GM04504 (cell line): ENCODE measurements at regions not wholly inside any gene's neighbourhood (a gene's known extent, or its start where the extent isn't known, plus 50 kb on each side); places are given as distances from the start of the nearest gene placed in this dataset.
A peak's percentile ranks its signal among the peaks of the same experiment; 100 is the strongest.

Experiments
- DNase-seq: peaks from one replicate; pipeline ENCODE4 v3.0.0-alpha.2; 2012; ENCODE audit warnings: low read depth

- no peak for DNase-seq
Observed at GRCh38 chr2:144213797-144214196, 306.1 kb downstream of the ZEB2 start.

- DNase-seq = no peak
Observed at GRCh38 chr2:144211826-144212225, 308.1 kb downstream of the ZEB2 start.

- DNase-seq = no peak
Observed at GRCh38 chr2:144211065-144211464, 308.9 kb downstream of the ZEB2 start.

- no peak for DNase-seq
Observed at GRCh38 chr2:144210076-144210475, 309.8 kb downstream of the ZEB2 start.

- DNase-seq = no peak
Observed at GRCh38 chr2:144208924-144209323, 311.0 kb downstream of the ZEB2 start.

- no peak for DNase-seq
Observed at GRCh38 chr2:144206019-144206418, 313.9 kb downstream of the ZEB2 start.

- no peak for DNase-seq
Observed at GRCh38 chr2:144201868-144202468, 318.0 kb downstream of the ZEB2 start.

- no peak for DNase-seq
Observed at GRCh38 chr2:144201126-144201525, 318.8 kb downstream of the ZEB2 start.

- no peak for DNase-seq
Observed at GRCh38 chr2:144198116-144198515, 321.8 kb downstream of the ZEB2 start.

- DNase-seq = no peak
Observed at GRCh38 chr2:144194326-144195071, 325.4 kb downstream of the ZEB2 start.

- DNase-seq = no peak
Observed at GRCh38 chr2:144190908-144191605, 328.9 kb downstream of the ZEB2 start.

GRCh38 chr2:144183727-144184126 is 336.2 kb downstream of the ZEB2 start:
- peak; percentile 83 for DNase-seq

GRCh38 chr2:144181001-144181400 is 338.9 kb downstream of the ZEB2 start:
- DNase-seq = no peak

- DNase-seq = no peak
Observed at GRCh38 chr2:144180131-144180530, 339.8 kb downstream of the ZEB2 start.

GRCh38 chr2:144170179-144170578 is 349.7 kb downstream of the ZEB2 start:
- no peak for DNase-seq

GRCh38 chr2:144166743-144167142 is 353.2 kb downstream of the ZEB2 start:
- no peak for DNase-seq

- no peak for DNase-seq
Observed at GRCh38 chr2:144165599-144166250, 354.2 kb downstream of the ZEB2 start.

GRCh38 chr2:144163592-144163991 is 356.3 kb downstream of the ZEB2 start:
- DNase-seq = no peak

- DNase-seq = no peak
Observed at GRCh38 chr2:144162652-144163051, 357.3 kb downstream of the ZEB2 start.

GRCh38 chr2:144161061-144161460 is 358.9 kb downstream of the ZEB2 start:
- DNase-seq = no peak

- no peak for DNase-seq
Observed at GRCh38 chr2:144159240-144159639, 360.7 kb downstream of the ZEB2 start.

GRCh38 chr2:144158096-144158495 is 361.8 kb downstream of the ZEB2 start:
- no peak for DNase-seq
